CD4-positive, alpha-beta T cell (primary cell): ENCODE measurements at regions not wholly inside any gene's neighbourhood (a gene's known extent, or its start where the extent isn't known, plus 50 kb on each side); places are given as distances from the start of the nearest gene placed in this dataset.

Experiments
- ATAC-seq: fragments of 200-7000 bp; cut with Tn5 transposase; one replicate; pipeline ENCODE4 v1.10.0; 2022; ENCODE audit warnings: mild to moderate bottlenecking; ENCODE audit not compliant: poor library complexity
- CTCF ChIA-PET: fragments of 350-600 bp; sonication (Branson Sonifier 250); formaldehyde crosslinking; loops from one replicate; lab custom pipeline; 2021; ENCODE audit warnings: antibody characterized with exemption, inconsistent platforms; lab: Charles Lee
- POLR2A ChIA-PET: fragments of 350-600 bp; sonication (Branson Sonifier 250); formaldehyde crosslinking; loops from one replicate; lab custom pipeline; 2021; ENCODE audit warnings: antibody characterized with exemption, inconsistent platforms; lab: Charles Lee
- DNase-seq, 14 experiments: peaks; one replicate each; pipeline ENCODE4 v3.0.0-alpha.2; 2013 to 2020; ENCODE audit warnings: mixed read lengths in 2 of 14
- H3K27ac ChIP-seq, 2 donors: one replicate each; pipeline versions ENCODE4 v1.5.1 to v1.7.0; 2013; ENCODE audit warnings: low read length in 2 of 2, low read depth in 1 of 2, mild to moderate bottlenecking in 1 of 2
- H3K27me3 ChIP-seq, 2 experiments: 1 replicate in 1 of 2; 2 replicates in 1 of 2; pipeline versions ENCODE4 v1.6.1 to v1.7.0; 2013; ENCODE audit warnings: low read length in 2 of 2, control low read depth in 1 of 2, mild to moderate bottlenecking in 1 of 2, moderate library complexity in 1 of 2; ENCODE audit not compliant: insufficient read depth in 2 of 2, control insufficient read depth in 1 of 2
- H3K36me3 ChIP-seq: one replicate; pipeline ENCODE4 v1.6.1; 2013; ENCODE audit warnings: low read length, control low read depth; ENCODE audit not compliant: insufficient read depth
- H3K4me1 ChIP-seq: one replicate; pipeline ENCODE4 v1.6.1; 2013; ENCODE audit warnings: low read length, control low read depth; ENCODE audit not compliant: insufficient read depth
- H3K4me3 ChIP-seq: one replicate; pipeline ENCODE4 v1.5.1; 2013; ENCODE audit warnings: mild to moderate bottlenecking, low read length, moderate library complexity
- H3K9me3 ChIP-seq, 2 experiments: 1 replicate in 1 of 2; 2 replicates in 1 of 2; pipeline versions ENCODE4 v1.6.1 to v1.7.0; 2013; ENCODE audit warnings: low read length in 2 of 2, mild to moderate bottlenecking in 2 of 2, control low read depth in 1 of 2, moderate library complexity in 1 of 2; ENCODE audit not compliant: control insufficient read depth in 1 of 2, insufficient read depth in 1 of 2
- H3K27ac Mint-ChIP-seq: one replicate; pipeline ENCODE4 v1.8.0; 2020; ENCODE audit warnings: mixed read lengths
- H3K27me3 Mint-ChIP-seq: one replicate; pipeline ENCODE4 v1.8.0; 2021; ENCODE audit warnings: mixed read lengths
- H3K36me3 Mint-ChIP-seq: one replicate; pipeline ENCODE4 v1.8.0; 2021; ENCODE audit warnings: low read depth, mixed read lengths
- H3K4me1 Mint-ChIP-seq: one replicate; pipeline ENCODE4 v1.8.0; 2021; ENCODE audit warnings: low read depth, mixed read lengths
- H3K4me3 Mint-ChIP-seq: one replicate; pipeline ENCODE4 v1.8.0; 2020; ENCODE audit warnings: mild to moderate bottlenecking, mixed read lengths
- H3K9me3 Mint-ChIP-seq: one replicate; pipeline ENCODE4 v1.8.0; 2020; ENCODE audit warnings: mixed read lengths
- intact Hi-C, 2 experiments: fragments of 100-400 bp; cut with DNase I in 1 of 2; cut with micrococcal nuclease in 1 of 2; formaldehyde crosslinking; loops; one replicate each; pipeline versions ENCODE4 v1.15.1 to v1.9.0; 2023 to 2025; cut with DNase I, micrococcal nuclease
- TF ChIP-seq, protein P1 (sequence below): fragments of 200-600 bp; IDR thresholded peaks from one replicate; pipeline ENCODE4 v1.8.0; 2022; ENCODE audit warnings: antibody characterized with exemption, mild to moderate bottlenecking

- H3K36me3 ChIP-seq, result peaks cover 22% of the 10 kb centered on the region
- POLR2A ChIA-PET, result no interaction called here
- H3K27me3 Mint-ChIP-seq, result no peaks in the 10 kb centered on the region
- ATAC-seq (no peak), DNase-seq (no peak)
- CTCF ChIA-PET, result no interaction called here
- no peaks in the 10 kb centered on the region for H3K9me3 ChIP-seq
- no peak overlapping the region for H3K27ac ChIP-seq
- H3K27me3 ChIP-seq, result no peaks in the 10 kb centered on the region
- H3K4me1 ChIP-seq, result no peaks in the 10 kb centered on the region
- TF ChIP-seq, protein P1, sequence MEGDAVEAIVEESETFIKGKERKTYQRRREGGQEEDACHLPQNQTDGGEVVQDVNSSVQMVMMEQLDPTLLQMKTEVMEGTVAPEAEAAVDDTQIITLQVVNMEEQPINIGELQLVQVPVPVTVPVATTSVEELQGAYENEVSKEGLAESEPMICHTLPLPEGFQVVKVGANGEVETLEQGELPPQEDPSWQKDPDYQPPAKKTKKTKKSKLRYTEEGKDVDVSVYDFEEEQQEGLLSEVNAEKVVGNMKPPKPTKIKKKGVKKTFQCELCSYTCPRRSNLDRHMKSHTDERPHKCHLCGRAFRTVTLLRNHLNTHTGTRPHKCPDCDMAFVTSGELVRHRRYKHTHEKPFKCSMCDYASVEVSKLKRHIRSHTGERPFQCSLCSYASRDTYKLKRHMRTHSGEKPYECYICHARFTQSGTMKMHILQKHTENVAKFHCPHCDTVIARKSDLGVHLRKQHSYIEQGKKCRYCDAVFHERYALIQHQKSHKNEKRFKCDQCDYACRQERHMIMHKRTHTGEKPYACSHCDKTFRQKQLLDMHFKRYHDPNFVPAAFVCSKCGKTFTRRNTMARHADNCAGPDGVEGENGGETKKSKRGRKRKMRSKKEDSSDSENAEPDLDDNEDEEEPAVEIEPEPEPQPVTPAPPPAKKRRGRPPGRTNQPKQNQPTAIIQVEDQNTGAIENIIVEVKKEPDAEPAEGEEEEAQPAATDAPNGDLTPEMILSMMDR, result no peak
- H3K4me3 ChIP-seq, result no peak overlapping the region
- no peak overlapping the region for H3K4me3 Mint-ChIP-seq
- H3K27ac Mint-ChIP-seq, result no peak overlapping the region
- peaks cover 3% of the 10 kb centered on the region for H3K9me3 Mint-ChIP-seq
- intact Hi-C loops, result no loop called here
- peaks cover 80% of the 10 kb centered on the region for H3K36me3 Mint-ChIP-seq
- no peaks in the 10 kb centered on the region for H3K4me1 Mint-ChIP-seq
Observed at GRCh38 chr5:93956006-93956405, 214.6 kb upstream of the POU5F2 start.

DNA sequence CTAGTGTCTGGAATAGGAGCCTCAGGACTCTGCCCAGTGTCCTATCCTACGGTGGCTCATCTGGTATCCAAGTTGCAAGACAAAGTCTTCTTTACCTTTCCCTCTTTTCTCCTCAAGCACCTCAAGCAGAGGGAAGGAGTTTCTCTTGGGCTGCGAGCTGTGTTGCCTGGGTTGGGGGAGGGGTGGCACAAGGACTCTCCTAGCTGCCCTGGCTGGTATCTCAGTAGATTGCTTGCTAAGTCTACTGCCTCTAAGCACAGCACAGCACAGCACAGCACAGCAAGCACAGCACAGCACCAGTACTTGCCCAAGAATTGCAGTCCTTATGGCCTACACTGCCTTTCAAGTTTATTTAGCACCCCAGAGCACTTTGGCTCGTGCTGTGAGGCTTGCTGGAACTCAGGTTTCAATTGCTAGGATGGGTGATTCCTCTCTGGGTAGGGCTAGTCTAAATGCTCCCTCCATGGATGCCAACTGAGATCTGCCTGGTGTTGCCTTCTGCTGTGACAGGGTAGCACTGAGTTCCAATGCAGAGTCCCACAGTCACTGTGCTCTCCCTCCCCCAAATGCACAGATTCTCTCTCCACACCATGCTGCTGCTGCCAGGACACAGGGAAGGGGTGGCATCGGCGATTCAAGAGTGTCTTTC, 213.1 kb upstream of the POU5F2 start:
- no peaks in the 10 kb centered on the region for H3K4me1 Mint-ChIP-seq
- TF ChIP-seq, protein P1, result no peak
- CTCF ChIA-PET, result no interaction called here
- POLR2A ChIA-PET, result no interaction called here
- H3K4me1 ChIP-seq, result no peaks in the 10 kb centered on the region
- H3K9me3 ChIP-seq, result peaks cover 0 to 3% of the 10 kb centered on the region in 2 experiments
- H3K27ac Mint-ChIP-seq, result no peak overlapping the region
- H3K27me3 Mint-ChIP-seq, result no peaks in the 10 kb centered on the region
- H3K27me3 ChIP-seq, result no peaks in the 10 kb centered on the region
- H3K4me3 Mint-ChIP-seq, result no peak overlapping the region
- no peak overlapping the region for H3K4me3 ChIP-seq
- peaks cover 3% of the 10 kb centered on the region for H3K9me3 Mint-ChIP-seq
- no peak for ATAC-seq
- H3K36me3 Mint-ChIP-seq, result peaks cover 81% of the 10 kb centered on the region
- H3K36me3 ChIP-seq, result peaks cover 22% of the 10 kb centered on the region
- no peak for DNase-seq
- H3K27ac ChIP-seq, result no peak overlapping the region
- intact Hi-C loops, result no loop called here

GRCh38 chr5:93953442-93953841, 212.0 kb upstream of the POU5F2 start:
- POLR2A ChIA-PET, result no interaction called here
- no peak overlapping the region for H3K4me3 ChIP-seq
- peaks cover 22% of the 10 kb centered on the region for H3K36me3 ChIP-seq
- intact Hi-C loops, result no loop called here
- TF ChIP-seq, protein P1, result no peak
- H3K27me3 Mint-ChIP-seq, result no peaks in the 10 kb centered on the region
- ATAC-seq (no peak), DNase-seq (no peak)
- peaks cover 3% of the 10 kb centered on the region for H3K9me3 Mint-ChIP-seq
- no peak overlapping the region for H3K27ac Mint-ChIP-seq
- no peaks in the 10 kb centered on the region for H3K4me1 Mint-ChIP-seq
- no peaks in the 10 kb centered on the region for H3K27me3 ChIP-seq
- H3K9me3 ChIP-seq, result peaks cover 0 to 7% of the 10 kb centered on the region in 2 experiments
- no peak overlapping the region for H3K4me3 Mint-ChIP-seq
- H3K36me3 Mint-ChIP-seq, result peaks cover 87% of the 10 kb centered on the region
- CTCF ChIA-PET, result no interaction called here
- no peak overlapping the region for H3K27ac ChIP-seq
- no peaks in the 10 kb centered on the region for H3K4me1 ChIP-seq
